CD4-positive, CD25-positive, alpha-beta regulatory T cell (primary cell): ENCODE measurements at regions not wholly inside any gene's neighbourhood (a gene's known extent, or its start where the extent isn't known, plus 50 kb on each side); places are given as distances from the start of the nearest gene placed in this dataset.
"Not testable (repeated sequence)": the region's sequence is repeated elsewhere in the genome, so short reads cannot be mapped to it uniquely, and the experiment has no call there.

Experiments
- ATAC-seq, 2 donors: fragments of 150-1000 bp; cut with Tn5 transposase; one replicate each; pipeline ENCODE4 v1.10.0; 2021; ENCODE audit warnings: low read depth in 2 of 2, moderate number of reproducible peaks in 2 of 2, moderate library complexity in 1 of 2
- DNase-seq, 3 donors: peaks; one replicate each; pipeline versions ENCODE4 v3.0.0 to v3.0.0-alpha.2; 2012 to 2022; ENCODE audit warnings: mixed read lengths in 1 of 3
- H3K27ac ChIP-seq: one replicate; pipeline ENCODE4 v1.7.0; 2013; ENCODE audit warnings: mild to moderate bottlenecking, low read length; ENCODE audit not compliant: insufficient read depth, poor library complexity, severe bottlenecking
- H3K27me3 ChIP-seq: one replicate; pipeline ENCODE4 v1.7.0; 2013; ENCODE audit warnings: low read length; ENCODE audit not compliant: control insufficient read depth, insufficient read depth
- H3K36me3 ChIP-seq: one replicate; pipeline ENCODE4 v1.7.0; 2013; ENCODE audit warnings: mild to moderate bottlenecking, low read length, moderate library complexity; ENCODE audit not compliant: control insufficient read depth, insufficient read depth
- H3K4me1 ChIP-seq: 2 replicates; pipeline ENCODE4 v1.7.0; 2013; ENCODE audit warnings: mild to moderate bottlenecking, low read length; ENCODE audit not compliant: insufficient read depth, control insufficient read depth, poor library complexity, severe bottlenecking
- H3K4me3 ChIP-seq: one replicate; pipeline ENCODE4 v1.7.0; 2013; ENCODE audit warnings: low read depth, mild to moderate bottlenecking, low read length, moderate library complexity
- H3K9me3 ChIP-seq, 2 experiments: 1 replicate in 1 of 2; 2 replicates in 1 of 2; pipeline ENCODE4 v1.7.0; 2013; ENCODE audit warnings: low read length in 2 of 2, mild to moderate bottlenecking in 1 of 2, moderate library complexity in 1 of 2; ENCODE audit not compliant: control insufficient read depth in 2 of 2
- H3K27ac Mint-ChIP-seq, 3 donors: one replicate each; pipeline ENCODE4 v1.8.0; 2020 to 2022; ENCODE audit warnings: mild to moderate bottlenecking in 3 of 3, mixed read lengths in 3 of 3, moderate library complexity in 2 of 3
- H3K27me3 Mint-ChIP-seq: one replicate; pipeline ENCODE4 v1.8.0; 2022; ENCODE audit warnings: mild to moderate bottlenecking, mixed read lengths
- H3K36me3 Mint-ChIP-seq: one replicate; pipeline ENCODE4 v1.8.0; 2020; ENCODE audit warnings: mixed read lengths
- H3K4me1 Mint-ChIP-seq, 4 donors: one replicate each; pipeline ENCODE4 v1.8.0; 2020 to 2022; ENCODE audit warnings: mixed read lengths in 4 of 4, mild to moderate bottlenecking in 1 of 4
- H3K4me3 Mint-ChIP-seq, 4 donors: one replicate each; pipeline ENCODE4 v1.8.0; 2020 to 2022; ENCODE audit warnings: mild to moderate bottlenecking in 4 of 4, mixed read lengths in 4 of 4, moderate library complexity in 3 of 4
- H3K9me3 Mint-ChIP-seq, 7 donors: one replicate each; pipeline ENCODE4 v1.8.0; 2020 to 2022; ENCODE audit warnings: mixed read lengths in 7 of 7, mild to moderate bottlenecking in 3 of 7, moderate library complexity in 2 of 7

- H3K4me1 Mint-ChIP-seq: no peaks in the 10 kb centered on the region
- no peak overlapping the region for H3K27ac Mint-ChIP-seq
These were observed 87.2 kb upstream of the SOX13 start for GRCh38 chr1:203985676-203986075.

GRCh38 chr1:203986887-203987461 lies 85.9 kb upstream of the SOX13 start:
- H3K4me1 Mint-ChIP-seq: no peaks in the 10 kb centered on the region
- H3K36me3 Mint-ChIP-seq: no peaks in the 10 kb centered on the region
- H3K9me3 Mint-ChIP-seq: peaks cover 0 to 2% (median 0%) of the 10 kb centered on the region in 7 donors
- H3K36me3 ChIP-seq: no peaks in the 10 kb centered on the region
- no peak overlapping the region for H3K27ac Mint-ChIP-seq
- peaks cover 33% of the 10 kb centered on the region for H3K27me3 Mint-ChIP-seq
- ATAC-seq (no peak), DNase-seq (no peak)
- no peaks in the 10 kb centered on the region for H3K9me3 ChIP-seq
- H3K27me3 ChIP-seq: no peaks in the 10 kb centered on the region
- no peak overlapping the region for H3K4me3 ChIP-seq
- H3K4me3 Mint-ChIP-seq: no peak overlapping the region
- H3K27ac ChIP-seq: no peak overlapping the region
- no peaks in the 10 kb centered on the region for H3K4me1 ChIP-seq

More at GRCh38 chr1:203985676-203986075, 87.2 kb upstream of the SOX13 start:
- no peak overlapping the region for H3K4me3 ChIP-seq
- H3K9me3 ChIP-seq: no peaks in the 10 kb centered on the region
- no peaks in the 10 kb centered on the region for H3K36me3 ChIP-seq
- no peak for DNase-seq
- Mint-ChIP-seq H3K4me3 (no peak overlapping the region), H3K9me3 (peaks cover 0 to 2% (median 0%) of the 10 kb centered on the region in 7 donors), H3K27me3 (peaks cover 33% of the 10 kb centered on the region), H3K36me3 (no peaks in the 10 kb centered on the region)
- no peak for ATAC-seq
- no peak overlapping the region for H3K27ac ChIP-seq
- H3K4me1 ChIP-seq: no peaks in the 10 kb centered on the region
- peaks cover 2% of the 10 kb centered on the region for H3K27me3 ChIP-seq

- Mint-ChIP-seq H3K4me3 (no peak overlapping the region), H3K27ac (peak overlapping the region in 1 of 3 donors; percentile 11), H3K27me3 (peaks cover 27% of the 10 kb centered on the region), H3K9me3 (peaks cover 0 to 2% (median 0%) of the 10 kb centered on the region in 7 donors), H3K36me3 (no peaks in the 10 kb centered on the region), H3K4me1 (no peaks in the 10 kb centered on the region)
- no peak overlapping the region for H3K27ac ChIP-seq
- DNase-seq (no peak), ATAC-seq (no peak)
- no peaks in the 10 kb centered on the region for H3K27me3 ChIP-seq
- H3K36me3 ChIP-seq: no peaks in the 10 kb centered on the region
- no peaks in the 10 kb centered on the region for H3K4me1 ChIP-seq
- H3K9me3 ChIP-seq: no peaks in the 10 kb centered on the region
- H3K4me3 ChIP-seq: no peak overlapping the region
These were observed 82.8 kb upstream of the SOX13 start for GRCh38 chr1:203990118-203990517.

GRCh38 chr1:203992440-203992839 lies 80.5 kb upstream of the SOX13 start:
- H3K36me3 Mint-ChIP-seq: no peaks in the 10 kb centered on the region
- H3K4me1 Mint-ChIP-seq: no peaks in the 10 kb centered on the region
- no peak for ATAC-seq
- H3K9me3 Mint-ChIP-seq: peaks cover 0 to 2% (median 0%) of the 10 kb centered on the region in 7 donors
- no peak overlapping the region for H3K27ac Mint-ChIP-seq
- no peak overlapping the region for H3K4me3 Mint-ChIP-seq
- H3K36me3 ChIP-seq: no peaks in the 10 kb centered on the region
- no peaks in the 10 kb centered on the region for H3K9me3 ChIP-seq
- no peaks in the 10 kb centered on the region for H3K4me1 ChIP-seq
- H3K27me3 Mint-ChIP-seq: peaks cover 11% of the 10 kb centered on the region
- no peak for DNase-seq
- H3K27ac ChIP-seq: no peak overlapping the region
- H3K4me3 ChIP-seq: no peak overlapping the region
- no peaks in the 10 kb centered on the region for H3K27me3 ChIP-seq

- Histone ChIP-seq H3K4me3 (no peak overlapping the region), H3K27me3 (no peaks in the 10 kb centered on the region), H3K27ac (no peak overlapping the region), H3K36me3 (no peaks in the 10 kb centered on the region), H3K9me3 (no peaks in the 10 kb centered on the region), H3K4me1 (no peaks in the 10 kb centered on the region)
- no peak for ATAC-seq
- no peak overlapping the region for H3K4me3 Mint-ChIP-seq
- no peak overlapping the region for H3K27ac Mint-ChIP-seq
- H3K36me3 Mint-ChIP-seq: no peaks in the 10 kb centered on the region
- peaks cover 0 to 2% (median 0%) of the 10 kb centered on the region in 7 donors for H3K9me3 Mint-ChIP-seq
- H3K4me1 Mint-ChIP-seq: no peaks in the 10 kb centered on the region
- no peak for DNase-seq
- peaks cover 11% of the 10 kb centered on the region for H3K27me3 Mint-ChIP-seq
These were observed 79.7 kb upstream of the SOX13 start for GRCh38 chr1:203993256-203993655.

GRCh38 chr1:203995228-203995627 lies 77.7 kb upstream of the SOX13 start:
- H3K36me3 Mint-ChIP-seq: no peaks in the 10 kb centered on the region
- H3K27ac Mint-ChIP-seq: peak overlapping the region in 1 of 3 donors; percentile 64
- no peak overlapping the region for H3K4me3 Mint-ChIP-seq
- Histone ChIP-seq H3K9me3 (no peaks in the 10 kb centered on the region), H3K4me1 (no peaks in the 10 kb centered on the region), H3K36me3 (no peaks in the 10 kb centered on the region), H3K4me3 (no peak overlapping the region), H3K27me3 (no peaks in the 10 kb centered on the region), H3K27ac (no peak overlapping the region)
- DNase-seq: no peak
- H3K27me3 Mint-ChIP-seq: peaks cover 11% of the 10 kb centered on the region
- no peak for ATAC-seq
- peaks cover 0 to 1% (median 0%) of the 10 kb centered on the region in 4 donors for H3K4me1 Mint-ChIP-seq
- H3K9me3 Mint-ChIP-seq: peaks cover 0 to 2% (median 1%) of the 10 kb centered on the region in 7 donors

GRCh38 chr1:203996126-203996525 lies 76.8 kb upstream of the SOX13 start:
- no peaks in the 10 kb centered on the region for H3K36me3 ChIP-seq
- Mint-ChIP-seq H3K4me3 (no peak overlapping the region), H3K27ac (no peak overlapping the region), H3K36me3 (no peaks in the 10 kb centered on the region), H3K27me3 (peaks cover 11% of the 10 kb centered on the region), H3K4me1 (peaks cover 0 to 10% (median 2%) of the 10 kb centered on the region in 4 donors), H3K9me3 (peaks cover 0 to 4% (median 1%) of the 10 kb centered on the region in 7 donors)
- no peaks in the 10 kb centered on the region for H3K9me3 ChIP-seq
- H3K4me1 ChIP-seq: no peaks in the 10 kb centered on the region
- H3K27ac ChIP-seq: no peak overlapping the region
- H3K27me3 ChIP-seq: no peaks in the 10 kb centered on the region
- DNase-seq (no peak), ATAC-seq (no peak)
- H3K4me3 ChIP-seq: no peak overlapping the region

GRCh38 chr1:203998571-203998970 lies 74.3 kb upstream of the SOX13 start:
- H3K9me3 ChIP-seq, DNase-seq, ATAC-seq, H3K4me3 Mint-ChIP-seq, H3K4me1 ChIP-seq, H3K4me3 ChIP-seq, H3K27me3 ChIP-seq, H3K27me3 Mint-ChIP-seq, H3K36me3 ChIP-seq, H3K36me3 Mint-ChIP-seq, H3K9me3 Mint-ChIP-seq, H3K27ac ChIP-seq, H3K27ac Mint-ChIP-seq: not testable (repeated sequence)
- peaks cover 0 to 11% (median 2%) of the 10 kb centered on the region in 4 donors for H3K4me1 Mint-ChIP-seq
